K562 (cell line): ENCODE measurements at regions not wholly inside any gene's neighbourhood (a gene's known extent, or its start where the extent isn't known, plus 50 kb on each side); places are given as distances from the start of the nearest gene placed in this dataset.

Experiments used
- ATAC-seq: fragments of 200-7000 bp; cut with Tn5 transposase; 3 replicates; pipeline ENCODE4 v1.9.1; 2020; ENCODE audit warnings: moderate library complexity
- BruUV-seq: library from RNA; stranded (reverse); fragments of 400-500 nt; replicated peaks from 2 replicates; lab custom pipeline; 2021; lab: Mats Ljungman, UMichigan
- CTCF ChIA-PET: fragments of 300-600 bp; formaldehyde crosslinking; extraction: SDS; loops from one replicate; lab custom pipeline; 2021; ENCODE audit warnings: low intra/inter-chr PET ratio; lab: Yijun Ruan, JAX
- POLR2A ChIA-PET: fragments of 300-600, 350-650 bp; sonication (Branson Sonifier 250); formaldehyde crosslinking; extraction: SDS; loops from one replicate; lab custom pipeline; 2021; ENCODE audit warnings: antibody characterized with exemption, inconsistent platforms; lab: Yijun Ruan, JAX
- DNase-seq, 4 experiments: peaks; one replicate each; pipeline versions ENCODE4 v3.0.0 to v3.0.0-alpha.2; 2011 to 2018; ENCODE audit warnings: low spot score in 3 of 4, mixed read lengths in 3 of 4; ENCODE audit errors: extremely low read depth in 1 of 4
- FAIRE-seq: peaks from 2 replicates; lab custom pipeline; 2011; peaks lifted over from hg19 to GRCh38; lab: Jason Lieb, UNC
- H2AFZ ChIP-seq: 2 replicates; pipeline ENCODE4 v1.6.0; 2011; ENCODE audit warnings: low read depth, low read length, control low read depth, inconsistent platforms
- H3K27ac ChIP-seq: fragments of 200-600 bp; 3 replicates; pipeline ENCODE4 v1.8.0; 2011; ENCODE audit warnings: low read depth, mild to moderate bottlenecking, control low read depth, inconsistent platforms, low read length, moderate library complexity, mixed read lengths; ENCODE audit errors: extremely low read depth
- H3K27me3 ChIP-seq, 2 experiments: fragments of 300-600 bp in 1 of 2; 2 replicates in 1 of 2; 3 replicates in 1 of 2; pipeline versions ENCODE4 v1.6.0 to v1.8.0; 2011; ENCODE audit warnings: inconsistent platforms in 2 of 2, low read length in 2 of 2, mild to moderate bottlenecking in 1 of 2, mixed read lengths in 1 of 2, moderate library complexity in 1 of 2; ENCODE audit not compliant: control insufficient read depth in 2 of 2, insufficient read depth in 2 of 2
- H3K36me3 ChIP-seq: fragments of 300-600 bp; 3 replicates; pipeline ENCODE4 v1.8.0; 2011; ENCODE audit warnings: mild to moderate bottlenecking, low read length, inconsistent platforms; ENCODE audit not compliant: control insufficient read depth, insufficient read depth
- H3K4me1 ChIP-seq, 2 experiments: fragments of 200-600 bp in 1 of 2; replicated peaks in 1 of 2; 2 replicates in 1 of 2; 3 replicates in 1 of 2; pipeline versions ENCODE4 v1.5.1 to v1.8.0; 2011; ENCODE audit warnings: inconsistent platforms in 2 of 2, low read length in 2 of 2, mild to moderate bottlenecking in 1 of 2, mixed read lengths in 1 of 2, moderate library complexity in 1 of 2; ENCODE audit not compliant: control insufficient read depth in 2 of 2, insufficient read depth in 2 of 2
- H3K4me2 ChIP-seq: 2 replicates; pipeline ENCODE4 v1.6.1; 2011; ENCODE audit warnings: low read length, control low read depth, inconsistent platforms, mixed read lengths; ENCODE audit not compliant: insufficient read depth
- H3K4me3 ChIP-seq: fragments of 200-600 bp; sonication (generic), shearing (Covaris generic); 2 replicates; pipeline ENCODE4 v1.5.1; 2016; ENCODE audit warnings: control low read depth, inconsistent platforms
- H3K79me2 ChIP-seq: fragments of 200-600 bp; 3 replicates; pipeline ENCODE4 v1.8.0; 2011; ENCODE audit warnings: low read length, inconsistent platforms; ENCODE audit not compliant: control insufficient read depth, insufficient read depth
- H3K9ac ChIP-seq, 2 experiments: 2 replicates each; pipeline versions ENCODE4 v1.6.0 to v1.6.1; 2011; ENCODE audit warnings: low read depth in 2 of 2, low read length in 2 of 2, control low read depth in 1 of 2, inconsistent platforms in 1 of 2, mild to moderate bottlenecking in 1 of 2, mixed read lengths in 1 of 2; ENCODE audit not compliant: insufficient read depth in 1 of 2
- H3K9me1 ChIP-seq: one replicate; pipeline ENCODE4 v1.6.0; 2011; ENCODE audit warnings: inconsistent platforms, mild to moderate bottlenecking, low read length, moderate library complexity; ENCODE audit not compliant: control insufficient read depth, insufficient read depth
- H3K9me3 ChIP-seq: replicated peaks from 2 replicates; pipeline ENCODE4 v1.5.1; 2011; ENCODE audit warnings: low read depth, low read length, inconsistent platforms; ENCODE audit not compliant: control insufficient read depth, insufficient read depth
- H4K20me1 ChIP-seq: replicated peaks from 2 replicates; pipeline ENCODE4 v1.6.1; 2011; ENCODE audit warnings: low read length, inconsistent platforms, mixed read lengths; ENCODE audit not compliant: control insufficient read depth, insufficient read depth
- BCOR ChIP-seq: fragments of 450-650 bp; IDR thresholded peaks from 2 replicates; pipeline ENCODE4 v1.6.1; 2016
- MLLT1 ChIP-seq, 2 experiments: fragments of 450-650 bp; IDR thresholded peaks; 2 replicates each; pipeline ENCODE4 v1.6.1; 2016
- RBM25 ChIP-seq: fragments of 200-400 bp; formaldehyde crosslinking; IDR thresholded peaks from 2 replicates; pipeline ENCODE4 v1.6.1; 2018; ENCODE audit warnings: low read length, low read depth, moderate library complexity; ENCODE audit not compliant: severe bottlenecking
- ZFP36 ChIP-seq: fragments of 150-350 bp; IDR thresholded peaks from 2 replicates; pipeline ENCODE4 v1.6.1; 2018; ENCODE audit warnings: low read length, low read depth; ENCODE audit not compliant: partially characterized antibody
- WGBS: fragments of 100-300 bp; shearing (Covaris generic); methylation state at CpG from one replicate; pipeline ENCODE4 v1.1.6; 2016; ENCODE audit warnings: low coverage, mixed read lengths; ENCODE audit not compliant: insufficient coverage; ENCODE audit errors: missing lambda C conversion rate; 5-methylcytosine and 5-hydroxymethylcytosine counted together
- in situ Hi-C: fragments of 300-500 bp; cut with MboI; formaldehyde crosslinking; loops from 4 replicates; pipeline ENCODE4 v1.15.0; 2018; ENCODE audit warnings: inconsistent platforms, mixed read lengths
- intact Hi-C: fragments of 100-400 bp; cut with micrococcal nuclease; formaldehyde crosslinking; loops from 2 replicates; pipeline ENCODE4 v1.14.2; 2022

- in situ Hi-C loops = no loop called here
- H3K4me2 ChIP-seq = no peak overlapping the region
- no peak for FAIRE-seq
These were observed 58.1 kb upstream of the LBX1 start for GRCh38 chr10:101287183-101287996.

More at GRCh38 chr10:101287183-101287996, 58.1 kb upstream of the LBX1 start:
- ATAC-seq = no peak
- Histone ChIP-seq H3K27ac (no peak overlapping the region), H3K79me2 (no peaks in the 10 kb centered on the region), H3K36me3 (no peaks in the 10 kb centered on the region), H3K27me3 (peaks cover 5 to 52% of the 10 kb centered on the region in 2 experiments), H3K9me1 (no peaks in the 10 kb centered on the region), H3K9me3 (no peaks in the 10 kb centered on the region), H3K4me1 (peaks cover 0 to 23% of the 10 kb centered on the region in 2 experiments; a peak in 3 of 5 replicates), H3K9ac (no peak overlapping the region), H3K4me3 (no peak overlapping the region)
- BruUV-seq = no TSS peak
- 16% methylated on average over 18 of the region's 18 CpGs for WGBS
- POLR2A ChIA-PET = interaction anchor here (0.7 kb wide), 1 partner anchor 15 kb away, joined by 4 read pairs; no protein-coding TSS in a partner anchor
- no peak for DNase-seq
- CTCF ChIA-PET = interaction anchor here (1.1 kb wide), 1 partner anchor 155 kb away, joined by 3 read pairs; no protein-coding TSS in a partner anchor
- intact Hi-C loops = loop anchor here (5.0 kb wide), 1 partner anchor 125 kb away; no protein-coding TSS in a partner anchor
- TF ChIP-seq ZFP36 (peak; percentile 55), BCOR (0 out of 2 replicates have a peak, but pooled peaks have one; percentile 17), MLLT1 (IDR thresholded peaks at IDR 0.05) (no peak), RBM25 (peak; percentile 68)
- TF ChIP-seq, all 486 proteins: peak for 3
- Histone ChIP-seq H2AFZ (no peak overlapping the region), H4K20me1 (no peaks in the 10 kb centered on the region)
